HUES48 (cell line): ENCODE measurements at regions not wholly inside any gene's neighbourhood (a gene's known extent, or its start where the extent isn't known, plus 50 kb on each side); places are given as distances from the start of the nearest gene placed in this dataset.

Experiments
- H3K27ac ChIP-seq: one replicate; pipeline ENCODE4 v1.7.0; 2013; ENCODE audit warnings: low read depth, low read length, inconsistent platforms
- H3K27me3 ChIP-seq: 2 replicates; pipeline ENCODE4 v1.6.1; 2013; ENCODE audit warnings: mild to moderate bottlenecking, low read length; ENCODE audit not compliant: control insufficient read depth, insufficient read depth
- H3K36me3 ChIP-seq: 2 replicates; pipeline ENCODE4 v1.6.1; 2013; ENCODE audit warnings: low read length; ENCODE audit not compliant: control insufficient read depth, insufficient read depth
- H3K4me1 ChIP-seq: 2 replicates; pipeline ENCODE4 v1.6.1; 2013; ENCODE audit warnings: mild to moderate bottlenecking, low read length; ENCODE audit not compliant: control insufficient read depth, insufficient read depth
- H3K4me3 ChIP-seq: 2 replicates; pipeline ENCODE4 v1.5.1; 2013; ENCODE audit warnings: mild to moderate bottlenecking, low read depth, low read length
- H3K9ac ChIP-seq: 2 replicates; pipeline ENCODE4 v1.6.1; 2013; ENCODE audit warnings: mild to moderate bottlenecking, low read depth, low read length, moderate library complexity
- H3K9me3 ChIP-seq: 2 replicates; pipeline ENCODE4 v1.6.1; 2013; ENCODE audit warnings: low read length; ENCODE audit not compliant: control insufficient read depth, insufficient read depth

DNA sequence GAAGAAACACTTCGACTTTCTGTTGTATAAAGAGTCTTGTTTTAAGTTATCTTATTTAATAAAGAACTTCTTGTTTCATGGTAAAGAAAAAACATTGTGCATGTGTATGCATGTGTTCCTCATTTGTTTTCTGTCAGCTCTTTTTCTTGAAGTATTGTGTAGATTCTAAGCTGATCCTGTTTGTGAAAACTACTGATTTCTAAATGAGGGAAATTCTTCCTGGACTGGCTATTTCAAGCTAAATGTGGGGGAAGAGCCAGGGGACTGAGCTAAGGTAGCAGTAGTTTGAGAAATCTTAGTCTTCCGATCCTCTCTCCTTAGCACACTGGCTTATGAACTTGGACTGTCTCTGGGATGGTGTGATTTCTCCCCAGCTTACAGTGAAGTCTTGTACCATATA is 56.4 kb upstream of the RBMS1 start:
- H3K9ac ChIP-seq: no peak overlapping the region
- H3K27me3 ChIP-seq: no peaks in the 10 kb centered on the region
- H3K36me3 ChIP-seq: no peaks in the 10 kb centered on the region
- H3K4me1 ChIP-seq: peaks cover 3% of the 10 kb centered on the region; the same call in 1 of the 2 replicates
- H3K9me3 ChIP-seq: no peaks in the 10 kb centered on the region
- H3K4me3 ChIP-seq: no peak overlapping the region
- no peak overlapping the region for H3K27ac ChIP-seq

DNA sequence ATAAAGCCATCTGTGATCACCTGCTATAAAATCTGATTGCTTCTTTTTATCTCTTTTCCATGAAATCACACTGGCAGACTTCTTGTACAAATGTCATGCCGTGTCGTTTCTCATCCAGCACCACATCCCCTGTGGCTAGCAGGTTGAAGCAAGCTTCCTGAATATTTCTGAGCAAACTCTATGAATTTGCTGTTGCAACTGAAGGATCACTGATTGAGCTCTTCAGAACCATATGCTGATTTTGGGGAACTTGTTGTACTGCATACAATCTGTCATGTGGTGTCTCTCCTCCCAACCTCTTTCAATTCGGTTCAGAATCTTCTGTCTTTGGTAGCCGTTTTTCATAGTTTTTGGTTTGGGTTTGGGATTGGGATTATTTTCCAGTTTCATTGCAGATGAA is 57.7 kb upstream of the RBMS1 start:
- no peak overlapping the region for H3K27ac ChIP-seq
- no peaks in the 10 kb centered on the region for H3K36me3 ChIP-seq
- H3K4me1 ChIP-seq: peaks cover 3% of the 10 kb centered on the region; the same call in 1 of the 2 replicates
- no peak overlapping the region for H3K9ac ChIP-seq
- no peak overlapping the region for H3K4me3 ChIP-seq
- no peaks in the 10 kb centered on the region for H3K27me3 ChIP-seq
- no peaks in the 10 kb centered on the region for H3K9me3 ChIP-seq

DNA sequence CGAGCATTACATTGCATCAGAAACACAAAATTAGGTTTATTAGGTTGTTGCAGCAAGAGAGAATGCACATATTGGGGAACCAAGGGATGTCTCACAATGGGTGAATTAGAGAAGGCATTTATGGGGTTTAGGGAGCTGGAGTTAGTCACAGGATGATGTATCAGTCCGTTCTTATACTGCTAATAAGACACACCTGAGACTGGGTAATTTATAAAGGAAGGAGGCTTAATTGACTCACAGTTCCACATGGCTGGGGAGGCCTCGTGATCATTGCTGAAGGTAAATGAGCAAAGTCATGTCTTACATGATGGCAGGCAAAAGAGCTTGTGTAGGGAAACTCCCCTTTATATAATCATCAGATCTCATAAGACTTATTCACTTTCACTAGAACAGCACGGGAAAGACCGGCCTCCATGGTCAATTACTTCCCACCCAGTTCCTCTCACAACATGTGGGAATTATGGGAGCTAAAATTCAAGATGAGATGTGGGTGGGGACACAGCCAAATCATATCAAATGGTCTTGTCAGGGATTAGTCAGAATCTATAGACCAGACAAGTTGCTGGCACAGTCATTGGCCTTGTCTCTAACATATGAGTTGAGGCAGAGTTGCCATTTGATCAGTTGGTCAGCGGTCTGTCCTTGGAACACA is 61.9 kb upstream of the RBMS1 start:
- H3K36me3 ChIP-seq: no peaks in the 10 kb centered on the region
- no peaks in the 10 kb centered on the region for H3K27me3 ChIP-seq
- no peak overlapping the region for H3K4me3 ChIP-seq
- no peak overlapping the region for H3K27ac ChIP-seq
- no peaks in the 10 kb centered on the region for H3K4me1 ChIP-seq
- H3K9me3 ChIP-seq: no peaks in the 10 kb centered on the region
- no peak overlapping the region for H3K9ac ChIP-seq

GRCh38 chr2:160557903-160558302 is 64.3 kb upstream of the RBMS1 start:
- H3K36me3 ChIP-seq: no peaks in the 10 kb centered on the region
- 0 out of 2 replicates have a peak, but pooled peaks cover 3% of the 10 kb centered on the region for H3K4me1 ChIP-seq
- H3K9ac ChIP-seq: no peak overlapping the region
- H3K27me3 ChIP-seq: no peaks in the 10 kb centered on the region
- no peak overlapping the region for H3K27ac ChIP-seq
- H3K9me3 ChIP-seq: no peaks in the 10 kb centered on the region
- no peak overlapping the region for H3K4me3 ChIP-seq

DNA sequence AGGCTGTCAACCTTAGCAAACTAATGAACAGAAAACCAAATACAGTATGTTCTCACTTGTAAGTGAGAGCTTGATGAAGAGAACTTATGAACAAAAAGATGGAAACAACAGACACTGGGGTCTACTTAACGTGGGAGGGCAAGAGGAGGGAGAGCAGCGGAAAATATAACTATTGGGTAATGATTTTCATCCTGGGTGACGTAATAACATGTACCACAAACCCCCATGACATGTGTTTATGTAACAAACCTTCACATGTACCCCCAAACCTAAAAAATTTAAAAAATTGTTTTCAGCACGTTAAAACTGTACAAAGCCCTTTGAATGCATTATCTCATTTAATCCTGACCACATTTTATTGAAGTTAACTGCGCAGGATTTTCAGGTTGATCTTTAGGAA is 64.9 kb upstream of the RBMS1 start:
- Histone ChIP-seq H3K9ac (no peak overlapping the region), H3K4me3 (no peak overlapping the region), H3K27me3 (no peaks in the 10 kb centered on the region), H3K4me1 (0 out of 2 replicates have a peak, but pooled peaks cover 3% of the 10 kb centered on the region), H3K27ac (no peak overlapping the region), H3K9me3 (no peaks in the 10 kb centered on the region), H3K36me3 (no peaks in the 10 kb centered on the region)

GRCh38 chr2:160561551-160562295 is 68.1 kb upstream of the RBMS1 start:
- H3K27me3 ChIP-seq: no peaks in the 10 kb centered on the region
- no peak overlapping the region for H3K27ac ChIP-seq
- H3K36me3 ChIP-seq: no peaks in the 10 kb centered on the region
- H3K9me3 ChIP-seq: no peaks in the 10 kb centered on the region
- peaks cover 8% of the 10 kb centered on the region for H3K4me1 ChIP-seq
- no peak overlapping the region for H3K4me3 ChIP-seq
- H3K9ac ChIP-seq: no peak overlapping the region

DNA sequence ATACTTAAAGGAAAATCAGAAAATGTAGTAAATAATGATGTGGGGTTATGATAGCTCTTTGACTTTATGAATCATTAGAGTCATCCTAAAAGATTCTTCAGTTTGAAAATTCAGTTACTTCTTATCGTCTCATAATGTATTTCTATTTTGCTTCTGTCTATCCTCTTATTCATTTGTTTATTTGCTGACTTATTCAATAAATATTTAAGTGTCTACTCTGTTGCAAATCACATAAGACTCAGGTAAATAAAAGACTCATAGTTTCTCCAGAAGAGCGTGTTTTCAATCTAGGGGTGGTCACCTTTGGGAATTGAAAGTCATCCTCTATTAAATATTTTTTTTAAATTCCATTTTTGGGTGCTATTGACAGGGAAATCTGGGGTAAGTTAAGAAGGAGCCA is 69.1 kb upstream of the RBMS1 start:
- Histone ChIP-seq H3K9me3 (no peaks in the 10 kb centered on the region), H3K4me1 (peaks cover 8% of the 10 kb centered on the region), H3K27me3 (no peaks in the 10 kb centered on the region), H3K36me3 (no peaks in the 10 kb centered on the region), H3K4me3 (no peak overlapping the region), H3K27ac (no peak overlapping the region), H3K9ac (no peak overlapping the region)

DNA sequence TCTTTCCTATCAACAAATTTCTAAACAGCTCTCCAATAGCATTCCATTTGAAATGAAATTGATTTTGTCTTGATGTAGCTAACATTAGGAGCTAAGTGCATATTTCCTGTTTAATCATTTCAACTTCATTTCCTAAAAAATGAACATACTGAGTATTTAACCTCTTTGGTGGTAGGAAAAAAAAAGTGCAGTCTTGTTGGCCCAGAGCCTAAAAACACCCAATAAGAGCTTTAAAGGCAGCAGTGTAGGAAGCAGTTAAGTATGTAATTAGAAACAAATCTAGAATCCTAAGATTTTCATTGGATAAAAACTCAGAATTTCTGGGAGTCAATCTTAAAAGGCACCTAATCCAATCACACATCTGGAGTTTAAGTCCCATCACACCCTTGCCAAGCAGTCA is 71.0 kb upstream of the RBMS1 start:
- no peak overlapping the region for H3K9ac ChIP-seq
- no peak overlapping the region for H3K4me3 ChIP-seq
- no peaks in the 10 kb centered on the region for H3K36me3 ChIP-seq
- H3K27me3 ChIP-seq: no peaks in the 10 kb centered on the region
- H3K9me3 ChIP-seq: no peaks in the 10 kb centered on the region
- peaks cover 8% of the 10 kb centered on the region for H3K4me1 ChIP-seq
- no peak overlapping the region for H3K27ac ChIP-seq

GRCh38 chr2:160565099-160565845 is 71.7 kb upstream of the RBMS1 start:
- H3K9ac ChIP-seq: no peak overlapping the region
- H3K4me1 ChIP-seq: peaks cover 8% of the 10 kb centered on the region
- no peaks in the 10 kb centered on the region for H3K36me3 ChIP-seq
- no peaks in the 10 kb centered on the region for H3K9me3 ChIP-seq
- H3K27me3 ChIP-seq: no peaks in the 10 kb centered on the region
- no peak overlapping the region for H3K4me3 ChIP-seq
- no peak overlapping the region for H3K27ac ChIP-seq

DNA sequence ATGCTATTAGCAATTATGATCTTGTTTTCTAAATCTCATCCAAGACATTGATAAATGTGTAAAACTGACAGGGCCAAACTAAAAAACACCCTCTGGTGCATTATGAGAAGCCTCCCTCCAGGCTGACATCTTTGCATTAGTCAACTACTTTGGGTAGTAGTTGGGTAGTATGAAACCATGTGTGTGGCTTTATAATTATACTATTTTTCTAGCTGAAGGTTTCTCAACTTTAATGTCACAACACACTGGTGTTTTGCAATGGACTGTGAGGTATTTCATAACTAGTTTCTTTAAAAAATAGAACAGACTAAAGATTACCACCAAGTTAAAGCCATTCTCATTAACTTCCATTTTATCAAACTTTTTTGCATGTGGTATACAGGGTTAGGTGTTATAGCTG is 73.1 kb upstream of the RBMS1 start:
- no peaks in the 10 kb centered on the region for H3K9me3 ChIP-seq
- H3K9ac ChIP-seq: no peak overlapping the region
- no peak overlapping the region for H3K4me3 ChIP-seq
- no peak overlapping the region for H3K27ac ChIP-seq
- H3K36me3 ChIP-seq: no peaks in the 10 kb centered on the region
- no peaks in the 10 kb centered on the region for H3K27me3 ChIP-seq
- H3K4me1 ChIP-seq: peaks cover 6% of the 10 kb centered on the region

DNA sequence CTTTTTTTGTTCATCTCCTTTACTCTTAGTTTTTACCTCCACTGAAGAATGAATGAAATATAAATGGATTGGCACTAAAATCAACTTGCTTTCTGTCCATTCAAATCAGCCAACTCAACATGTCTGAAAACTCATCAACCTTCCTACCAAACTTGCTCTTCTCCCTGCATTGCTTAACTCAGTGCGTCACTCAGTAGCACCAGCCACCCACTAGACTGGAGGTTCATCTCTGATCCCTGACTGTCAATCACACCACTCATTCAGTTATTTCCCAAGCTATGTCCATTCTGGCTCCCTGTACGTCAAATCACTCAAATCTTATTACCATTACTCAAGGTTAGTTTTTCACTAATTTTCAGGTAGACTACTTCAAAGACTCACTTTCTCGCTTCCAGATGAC is 75.2 kb upstream of the RBMS1 start:
- H3K9me3 ChIP-seq: no peaks in the 10 kb centered on the region
- peaks cover 3% of the 10 kb centered on the region for H3K4me1 ChIP-seq
- H3K27me3 ChIP-seq: no peaks in the 10 kb centered on the region
- H3K9ac ChIP-seq: no peak overlapping the region
- H3K4me3 ChIP-seq: no peak overlapping the region
- no peaks in the 10 kb centered on the region for H3K36me3 ChIP-seq
- no peak overlapping the region for H3K27ac ChIP-seq
